B cell (primary cell): ENCODE measurements at regions not wholly inside any gene's neighbourhood (a gene's known extent, or its start where the extent isn't known, plus 50 kb on each side); places are given as distances from the start of the nearest gene placed in this dataset.
"Not testable (repeated sequence)": the region's sequence is repeated elsewhere in the genome, so short reads cannot be mapped to it uniquely, and the experiment has no call there.

ENCODE experiments used
- CTCF ChIP-seq: fragments of 200-600 bp; IDR thresholded peaks from one replicate; pipeline ENCODE4 v1.8.0; 2022; ENCODE audit warnings: antibody characterized with exemption, mild to moderate bottlenecking
- EZH2 ChIP-seq: IDR thresholded peaks from 2 replicates; pipeline ENCODE4 v1.6.1; 2012; ENCODE audit warnings: borderline replicate concordance, low read depth, mild to moderate bottlenecking, moderate library complexity, low read length; ENCODE audit not compliant: insufficient read depth, poor library complexity, severe bottlenecking

- not testable (repeated sequence) for TF ChIP-seq EZH2, CTCF
Measured at GRCh38 chr3:87433445-87433844, 157.1 kb upstream of the POU1F1 start.
